Daoy (cell line): ENCODE measurements at regions not wholly inside any gene's neighbourhood (a gene's known extent, or its start where the extent isn't known, plus 50 kb on each side); places are given as distances from the start of the nearest gene placed in this dataset.

Experiments used
- DNase-seq: peaks from one replicate; pipeline ENCODE4 v3.0.0-alpha.2; 2015; ENCODE audit warnings: low read depth

- no peak for DNase-seq
Measured at GRCh38 chrX:120819126-120819525, 56.5 kb downstream of the CT47B1 start.

- DNase-seq = no peak
Measured at GRCh38 chrX:120813982-120814381, 61.7 kb downstream of the CT47B1 start.

- DNase-seq = no peak
Measured at GRCh38 chrX:120801426-120801825, 74.2 kb downstream of the CT47B1 start.

GRCh38 chrX:120797188-120797851, 78.3 kb downstream of the CT47B1 start:
- DNase-seq = no peak

GRCh38 chrX:120795301-120795700, 80.4 kb downstream of the CT47B1 start:
- no peak for DNase-seq

- DNase-seq = no peak
Measured at GRCh38 chrX:120794525-120794975, 81.1 kb downstream of the CT47B1 start.

- no peak for DNase-seq
Measured at GRCh38 chrX:120793098-120793497, 82.6 kb downstream of the CT47B1 start.

GRCh38 chrX:120791013-120791643, 84.5 kb downstream of the CT47B1 start:
- DNase-seq = peak; percentile 62

GRCh38 chrX:120790552-120790951, 85.1 kb downstream of the CT47B1 start:
- no peak for DNase-seq

GRCh38 chrX:120790118-120790517, 85.5 kb downstream of the CT47B1 start:
- peak; percentile 48 for DNase-seq

- peak; percentile 16 for DNase-seq
Measured at GRCh38 chrX:120781403-120781802, 94.3 kb downstream of the CT47B1 start.

- no peak for DNase-seq
Measured at GRCh38 chrX:120775959-120776358, 99.7 kb downstream of the CT47B1 start.

- no peak for DNase-seq
Measured at GRCh38 chrX:120774606-120775005, 101.1 kb downstream of the CT47B1 start.

GRCh38 chrX:120773801-120774200, 101.9 kb downstream of the CT47B1 start:
- no peak for DNase-seq

- peak; percentile 61 for DNase-seq
Measured at GRCh38 chrX:120769576-120770341, 105.9 kb downstream of the CT47B1 start.

- peak; percentile 9 for DNase-seq
Measured at GRCh38 chrX:120768681-120769080, 107.0 kb downstream of the CT47B1 start.

- no peak for DNase-seq
Measured at GRCh38 chrX:120768254-120768653, 107.4 kb downstream of the CT47B1 start.

- DNase-seq = no peak
Measured at GRCh38 chrX:120763269-120763668, 112.4 kb downstream of the CT47B1 start.

- no peak for DNase-seq
Measured at GRCh38 chrX:120761810-120762209, 113.9 kb downstream of the CT47B1 start.

GRCh38 chrX:120759685-120760084, 116.0 kb downstream of the CT47B1 start:
- DNase-seq = no peak

GRCh38 chrX:120755066-120755846, 120.4 kb downstream of the CT47B1 start:
- DNase-seq = no peak
